PC-3 (cell line): ENCODE measurements at regions not wholly inside any gene's neighbourhood (a gene's known extent, or its start where the extent isn't known, plus 50 kb on each side); places are given as distances from the start of the nearest gene placed in this dataset.

Source experiments
- EZH2 ChIP-seq: fragments of 300-600 bp; sonication (generic); IDR thresholded peaks from one replicate; pipeline ENCODE4 v1.6.1; 2017; ENCODE audit warnings: antibody characterized with exemption, mild to moderate bottlenecking, low read length; ENCODE audit not compliant: unreplicated experiment
- EZH2phosphoT487 ChIP-seq: fragments of 300-600 bp; sonication (generic); IDR thresholded peaks from 2 replicates; pipeline ENCODE4 v1.6.1; 2018; ENCODE audit warnings: mild to moderate bottlenecking, antibody characterized with exemption, low read length, borderline replicate concordance
- TF ChIP-seq, protein P1 (sequence below): fragments of 300-600 bp; sonication (generic); conservative IDR thresholded peaks from 2 replicates; pipeline ENCODE4 v1.5.1; 2017; ENCODE audit warnings: antibody characterized with exemption, low read depth, mild to moderate bottlenecking, low read length

DNA sequence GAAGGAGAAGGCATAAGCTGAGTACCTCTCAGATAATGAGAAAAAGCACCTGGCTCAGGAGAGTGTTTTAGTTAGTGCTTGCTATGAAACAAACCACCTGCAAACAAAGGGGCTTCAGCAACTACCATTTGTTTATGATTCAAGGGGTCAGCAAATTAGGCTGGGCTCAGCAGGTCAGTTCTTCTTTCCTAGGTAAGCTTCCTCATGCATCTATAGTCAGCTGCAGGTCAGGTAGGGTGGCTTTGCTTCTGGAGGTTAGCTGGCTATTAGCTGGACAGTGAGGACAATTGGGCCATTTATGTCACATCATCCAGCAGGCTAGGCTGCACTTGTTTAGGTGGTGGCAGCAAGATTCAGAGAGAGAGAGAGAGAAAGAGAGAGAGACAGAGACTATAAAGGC is 185.5 kb downstream of the EMX2 start:
- TF ChIP-seq, protein P1, sequence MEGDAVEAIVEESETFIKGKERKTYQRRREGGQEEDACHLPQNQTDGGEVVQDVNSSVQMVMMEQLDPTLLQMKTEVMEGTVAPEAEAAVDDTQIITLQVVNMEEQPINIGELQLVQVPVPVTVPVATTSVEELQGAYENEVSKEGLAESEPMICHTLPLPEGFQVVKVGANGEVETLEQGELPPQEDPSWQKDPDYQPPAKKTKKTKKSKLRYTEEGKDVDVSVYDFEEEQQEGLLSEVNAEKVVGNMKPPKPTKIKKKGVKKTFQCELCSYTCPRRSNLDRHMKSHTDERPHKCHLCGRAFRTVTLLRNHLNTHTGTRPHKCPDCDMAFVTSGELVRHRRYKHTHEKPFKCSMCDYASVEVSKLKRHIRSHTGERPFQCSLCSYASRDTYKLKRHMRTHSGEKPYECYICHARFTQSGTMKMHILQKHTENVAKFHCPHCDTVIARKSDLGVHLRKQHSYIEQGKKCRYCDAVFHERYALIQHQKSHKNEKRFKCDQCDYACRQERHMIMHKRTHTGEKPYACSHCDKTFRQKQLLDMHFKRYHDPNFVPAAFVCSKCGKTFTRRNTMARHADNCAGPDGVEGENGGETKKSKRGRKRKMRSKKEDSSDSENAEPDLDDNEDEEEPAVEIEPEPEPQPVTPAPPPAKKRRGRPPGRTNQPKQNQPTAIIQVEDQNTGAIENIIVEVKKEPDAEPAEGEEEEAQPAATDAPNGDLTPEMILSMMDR = no peak
- TF ChIP-seq EZH2phosphoT487 (no peak), EZH2 (no peak)
